ENCODE measurements at regions not wholly inside any gene's neighbourhood (a gene's known extent, or its start where the extent isn't known, plus 50 kb on each side); places are given as distances from the start of the nearest gene placed in this dataset.

- FAIRE-seq (no peak), DNase-seq (ENCODE audit: low spot score) (no peak)
Measured at GRCh38 chr18:55120896-55121295, 161.6 kb upstream of the CCDC68 start.

- FAIRE-seq: peak; percentile 70
- peak; percentile 65 for DNase-seq (ENCODE audit: low spot score)
Measured at GRCh38 chr18:55119434-55119833, 160.2 kb upstream of the CCDC68 start.

DNA sequence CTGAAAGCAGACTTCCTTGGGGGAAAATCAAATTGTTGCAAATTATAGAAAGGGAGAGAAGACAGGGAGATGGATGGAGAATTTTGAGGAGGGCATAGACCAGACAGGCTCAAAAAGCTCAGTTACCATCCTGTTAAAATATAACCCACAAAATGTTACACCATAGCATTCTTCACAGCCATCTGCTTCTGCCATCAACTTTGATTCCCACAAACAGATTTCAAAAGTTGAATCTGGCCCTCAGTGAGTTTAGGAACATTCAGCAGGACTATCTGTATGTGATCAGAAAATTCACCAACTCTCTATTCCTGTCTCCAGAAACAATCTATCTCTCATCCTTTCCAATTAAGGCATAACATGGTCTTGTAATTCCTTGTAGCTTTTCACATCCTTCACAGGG, 159.8 kb upstream of the CCDC68 start:
- no peak for DNase-seq (ENCODE audit: low spot score)
- no peak for FAIRE-seq

GRCh38 chr18:55116863-55117262, 157.6 kb upstream of the CCDC68 start:
- FAIRE-seq (no peak), DNase-seq (ENCODE audit: low spot score) (no peak)

GRCh38 chr18:55115606-55116005, 156.3 kb upstream of the CCDC68 start:
- FAIRE-seq: peak; percentile 71

GRCh38 chr18:55114876-55115275, 155.6 kb upstream of the CCDC68 start:
- FAIRE-seq: no peak
- DNase-seq (ENCODE audit: low spot score): no peak

More at GRCh38 chr18:55115606-55116005, 156.3 kb upstream of the CCDC68 start:
- DNase-seq (ENCODE audit: low spot score): peak; percentile 34

GRCh38 chr18:55113800-55114199, 154.5 kb upstream of the CCDC68 start:
- no peak for FAIRE-seq
- DNase-seq (ENCODE audit: low spot score): no peak

DNA sequence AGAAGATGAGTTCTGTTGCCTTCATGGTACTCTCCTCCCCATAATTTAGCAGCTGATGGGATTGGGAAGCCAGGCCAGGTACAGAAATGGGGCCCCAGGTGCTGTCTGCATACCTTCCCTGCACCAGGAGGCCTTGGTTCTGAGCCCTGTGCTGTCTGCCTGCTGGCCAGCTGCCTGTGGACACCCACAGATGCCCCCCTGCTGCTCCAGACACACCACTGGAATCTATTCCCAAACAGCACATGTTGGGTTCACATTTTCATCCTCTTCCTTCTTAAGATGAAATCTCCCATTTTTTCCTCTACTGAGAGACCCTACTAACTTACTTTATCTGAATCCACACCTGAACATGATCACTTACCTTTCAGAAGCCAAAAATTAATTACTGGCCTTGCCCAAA, 152.0 kb upstream of the CCDC68 start:
- no peak for DNase-seq (ENCODE audit: low spot score)
- no peak for FAIRE-seq

DNA sequence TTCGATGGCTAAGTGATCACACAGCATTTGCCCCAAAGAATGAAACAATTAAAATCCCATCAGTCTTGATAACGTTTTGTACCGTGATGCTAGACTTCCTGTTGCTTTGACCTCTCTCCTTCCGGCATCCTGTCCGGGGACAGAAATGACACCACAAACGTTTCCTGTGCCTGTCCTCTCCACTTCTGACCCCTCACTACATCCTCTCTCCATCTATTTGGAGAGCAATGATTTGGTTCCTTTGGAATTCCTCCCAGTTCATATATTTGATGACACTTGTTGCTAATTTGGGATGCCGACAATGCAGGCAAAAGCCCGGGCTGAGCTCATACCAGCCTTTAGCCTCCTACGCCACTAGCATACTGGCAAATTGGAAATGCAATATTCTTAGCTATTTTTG, 151.2 kb upstream of the CCDC68 start:
- DNase-seq (ENCODE audit: low spot score): no peak
- no peak for FAIRE-seq

- no peak for DNase-seq (ENCODE audit: low spot score)
- no peak for FAIRE-seq
Measured at GRCh38 chr18:55109818-55110414, 150.7 kb upstream of the CCDC68 start.

- DNase-seq (ENCODE audit: low spot score) (no peak), FAIRE-seq (no peak)
Measured at GRCh38 chr18:55106906-55107305, 147.6 kb upstream of the CCDC68 start.

DNA sequence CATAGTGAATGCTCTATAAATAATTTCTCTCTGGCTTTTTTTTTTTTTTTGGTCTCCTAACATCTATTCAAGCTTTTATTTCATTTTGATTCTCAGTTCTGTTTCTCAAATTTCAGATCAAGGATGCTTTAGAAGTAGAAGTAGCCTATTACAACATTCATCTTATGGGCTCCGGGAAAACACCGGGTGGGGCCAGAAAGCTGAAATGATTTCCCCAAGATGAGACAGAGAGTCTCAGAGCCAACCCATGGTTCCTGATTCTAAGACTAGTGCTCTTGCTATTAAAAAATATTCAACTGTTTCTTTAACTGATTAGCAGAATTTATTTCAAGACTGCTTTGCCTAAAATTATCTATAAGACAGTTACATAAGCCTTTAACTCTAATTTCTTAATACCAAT, 147.2 kb upstream of the CCDC68 start:
- FAIRE-seq: no peak

GRCh38 chr18:55105873-55106272, 146.6 kb upstream of the CCDC68 start:
- DNase-seq (ENCODE audit: low spot score) (no peak), FAIRE-seq (no peak)

More for the DNA sequence above, 147.2 kb upstream of the CCDC68 start:
- no peak for DNase-seq (ENCODE audit: low spot score)

DNA sequence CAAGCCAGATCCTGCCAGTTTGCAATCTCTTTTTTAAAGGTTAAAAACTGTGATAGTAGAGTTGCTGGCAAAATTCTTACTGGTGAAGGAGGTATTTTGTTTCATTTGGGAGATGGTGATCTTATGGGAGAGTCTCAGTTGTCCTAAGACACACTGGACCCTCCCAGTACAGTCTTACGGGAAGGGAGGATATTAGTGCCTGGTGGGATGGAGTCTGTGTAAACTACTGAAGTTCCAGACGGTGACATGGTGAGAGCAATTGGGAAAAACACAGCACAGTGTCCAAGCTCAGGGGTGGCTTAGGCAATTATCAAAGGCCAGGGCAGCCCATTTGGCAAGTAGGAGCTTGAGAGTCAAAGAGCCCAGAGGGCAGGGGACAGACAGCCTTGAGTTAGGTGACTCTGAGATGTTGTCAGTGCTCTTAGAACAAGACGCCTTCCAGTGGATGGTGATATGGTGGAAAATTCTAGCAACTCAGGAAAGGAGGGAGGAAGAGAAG, 143.7 kb upstream of the CCDC68 start:
- no peak for DNase-seq (ENCODE audit: low spot score)
- FAIRE-seq: no peak

- FAIRE-seq (no peak), DNase-seq (ENCODE audit: low spot score) (no peak)
Measured at GRCh38 chr18:55102501-55102900, 143.2 kb upstream of the CCDC68 start.

DNA sequence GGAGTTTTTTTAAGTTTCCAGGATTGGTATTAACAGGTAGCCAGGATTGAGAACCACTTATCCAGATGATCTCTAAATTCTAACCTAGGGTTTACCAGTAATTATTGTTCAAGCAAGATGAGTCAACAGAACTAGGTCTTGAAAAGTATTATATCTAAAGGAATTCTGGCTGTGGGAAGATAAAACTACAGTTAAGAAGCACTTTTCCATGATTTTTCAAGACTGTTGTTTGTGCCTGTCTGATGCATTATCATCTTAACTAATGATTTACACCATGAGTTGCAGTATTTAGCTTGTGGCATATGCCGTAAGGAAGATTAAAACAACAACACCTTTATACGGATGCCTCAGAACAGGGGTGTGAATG, 142.2 kb upstream of the CCDC68 start:
- DNase-seq (ENCODE audit: low spot score) (no peak), FAIRE-seq (no peak)

DNA sequence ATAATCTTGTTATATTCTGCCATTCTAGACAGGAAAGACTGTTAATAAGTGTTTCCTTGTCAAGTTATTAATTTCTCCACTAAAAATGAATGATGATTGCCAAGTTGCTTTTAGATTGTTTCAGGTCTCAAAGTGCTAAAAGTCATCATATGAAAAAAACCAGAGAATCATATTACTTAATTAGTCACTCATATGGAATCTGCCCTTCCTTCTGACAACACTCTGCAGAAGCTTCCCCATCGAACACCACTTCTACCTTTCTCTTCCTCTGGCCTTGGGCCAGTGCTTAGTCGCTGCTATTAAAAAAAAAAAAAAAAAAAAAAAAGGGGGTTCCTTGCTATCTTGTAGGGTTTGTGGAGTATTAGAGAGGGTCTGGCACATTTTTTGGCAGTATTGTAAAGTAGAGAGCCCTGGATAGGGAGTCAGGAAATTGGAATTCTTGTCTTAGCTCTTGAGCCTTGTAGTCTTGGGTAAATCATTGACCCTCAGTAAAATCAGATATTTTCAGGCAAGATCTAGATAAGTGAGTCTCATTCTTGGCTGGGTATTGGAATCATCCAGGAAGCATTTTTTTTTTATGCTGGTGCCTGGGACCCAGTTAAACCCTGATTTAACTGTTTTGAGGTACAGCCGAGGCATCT, 141.7 kb upstream of the CCDC68 start:
- peak; percentile 79 for DNase-seq (ENCODE audit: low spot score)
- peak; percentile 82 for FAIRE-seq

DNA sequence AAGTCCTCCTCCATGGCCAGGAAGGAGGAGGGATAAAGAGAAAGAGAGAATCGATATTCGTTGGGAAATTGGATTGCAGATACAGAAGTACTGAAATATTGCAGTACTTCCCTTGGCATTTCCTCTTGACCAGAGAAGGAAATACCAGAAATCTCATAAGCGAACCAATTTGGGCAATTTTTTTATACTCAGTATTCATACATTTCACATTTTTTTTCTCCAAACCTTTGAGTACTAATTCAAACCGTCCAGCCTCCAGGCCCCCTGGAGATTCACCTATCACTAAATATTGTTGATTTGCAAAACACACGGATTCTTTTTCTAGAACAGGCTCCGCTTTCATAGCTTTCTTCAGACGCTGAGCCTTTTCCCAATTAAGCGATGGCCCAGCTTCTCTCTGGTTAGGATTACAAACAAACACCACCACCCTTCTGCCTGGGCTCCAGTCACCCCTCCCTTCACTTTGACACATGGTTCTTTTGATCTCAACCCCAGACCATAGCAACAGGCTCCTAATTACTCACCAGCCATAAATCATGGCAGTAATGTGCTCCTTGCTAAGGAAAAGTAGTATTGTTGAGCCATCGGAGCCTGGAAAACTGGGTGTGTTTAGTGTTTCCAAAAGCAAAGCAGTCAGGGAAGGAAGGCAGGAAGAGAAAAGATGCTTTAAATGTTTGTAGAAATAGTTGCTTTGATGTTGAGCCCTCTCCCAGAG, 138.4 kb upstream of the CCDC68 start:
- DNase-seq (ENCODE audit: low spot score): peak; percentile 32

DNA sequence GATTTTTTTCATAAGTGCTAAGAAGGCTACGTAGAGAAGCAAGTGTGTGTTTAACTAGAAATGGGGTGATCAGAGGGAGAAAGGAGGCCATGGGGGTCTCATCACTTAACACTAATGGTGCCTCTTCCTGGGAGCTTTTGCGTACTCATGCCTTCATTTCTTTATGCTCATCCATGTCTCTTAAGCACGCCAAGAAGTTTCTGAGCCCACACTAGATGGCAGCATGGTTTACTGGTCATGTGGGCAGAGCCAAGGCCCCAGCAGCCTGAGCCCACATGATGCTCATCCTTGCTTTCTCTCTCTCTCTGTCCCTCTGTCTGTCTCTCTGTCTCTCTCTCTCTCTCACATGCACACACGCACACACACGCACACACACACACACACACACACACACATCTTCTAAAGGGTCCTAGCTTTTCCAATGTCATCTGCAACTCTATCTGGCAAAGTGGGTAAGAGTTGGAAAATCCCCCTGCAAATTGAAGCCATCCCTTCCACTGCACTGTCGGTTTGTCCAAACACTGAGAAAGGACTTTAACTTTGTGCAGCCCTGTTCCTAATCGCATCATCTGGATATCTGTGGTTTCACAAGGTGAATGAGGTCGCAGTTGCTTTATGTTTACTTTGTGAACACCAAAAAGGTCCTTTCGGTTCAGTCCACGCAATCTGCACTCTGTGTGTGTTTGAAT, 137.1 kb upstream of the CCDC68 start:
- DNase-seq (ENCODE audit: low spot score) (peak; percentile 54), FAIRE-seq (no peak)

More for the DNA sequence above, 138.4 kb upstream of the CCDC68 start:
- no peak for FAIRE-seq

DNA sequence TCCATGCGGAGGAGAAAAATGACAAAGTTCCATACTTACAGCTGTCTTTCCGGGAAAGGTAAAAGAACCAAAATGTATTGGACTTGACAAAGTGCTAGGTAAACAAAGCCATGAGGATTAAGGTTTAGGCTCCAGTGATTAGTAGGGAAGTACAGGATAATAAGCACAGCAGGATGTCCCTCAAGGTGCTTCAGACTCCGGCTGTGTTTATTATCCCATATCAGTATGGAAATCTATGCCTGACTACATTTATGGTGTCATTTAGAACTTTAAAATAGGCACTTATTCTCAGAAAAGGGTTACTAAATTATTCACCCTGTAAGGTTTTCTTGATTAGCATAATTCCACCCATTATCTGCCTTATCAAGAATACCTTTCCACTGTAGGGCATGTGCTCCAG, 136.3 kb upstream of the CCDC68 start:
- FAIRE-seq: no peak
- DNase-seq (ENCODE audit: low spot score): no peak

DNA sequence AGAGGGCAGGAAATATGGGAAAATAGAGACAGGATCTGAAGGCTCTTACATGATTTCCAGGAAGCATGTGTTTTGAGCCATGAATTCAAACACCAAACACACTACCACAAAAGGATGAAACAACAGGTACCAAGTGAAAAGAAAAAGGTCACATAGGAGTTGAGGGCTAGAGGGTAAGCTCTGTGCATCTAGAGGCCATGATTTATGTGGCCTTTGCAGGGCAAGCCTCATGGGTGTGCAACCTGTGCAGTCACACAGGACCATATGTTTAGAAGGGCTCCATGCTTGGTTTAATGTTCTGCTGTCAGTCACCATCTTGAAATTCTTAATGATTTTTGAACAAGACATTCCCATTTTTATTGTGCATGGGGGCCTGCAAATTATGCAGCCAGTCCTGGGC, 134.5 kb upstream of the CCDC68 start:
- no peak for DNase-seq (ENCODE audit: low spot score)
- no peak for FAIRE-seq

GRCh38 chr18:55093295-55093694, 134.0 kb upstream of the CCDC68 start:
- FAIRE-seq (no peak), DNase-seq (ENCODE audit: low spot score) (no peak)

All from RCC 7860 (cell line).